K562 (cell line): ENCODE measurements at regions not wholly inside any gene's neighbourhood (a gene's known extent, or its start where the extent isn't known, plus 50 kb on each side); places are given as distances from the start of the nearest gene placed in this dataset.

Source experiments
- AFF4 ChIP-seq: sonication (generic); formaldehyde crosslinking; IDR thresholded peaks from 2 replicates; pipeline ENCODE4 v1.8.0; 2023; ENCODE audit warnings: mild to moderate bottlenecking, missing genetic modification reagents
- ARID4B ChIP-seq: sonication (generic); formaldehyde crosslinking; IDR thresholded peaks from 2 replicates; pipeline ENCODE4 v1.8.0; 2022; ENCODE audit warnings: mild to moderate bottlenecking, missing genetic modification reagents
- CBX8 ChIP-seq: fragments of 200-600 bp; sonication (generic); IDR thresholded peaks from 2 replicates; pipeline ENCODE4 v1.6.1; 2012; ENCODE audit warnings: borderline replicate concordance, mixed run types, low read depth, mild to moderate bottlenecking, moderate library complexity, mixed read lengths, low read length, control low read depth, inconsistent platforms; ENCODE audit not compliant: poor library complexity, severe bottlenecking; ENCODE audit errors: extremely low read depth
- ELK1 ChIP-seq: sonication (generic); formaldehyde crosslinking; IDR thresholded peaks from 2 replicates; pipeline ENCODE4 v1.8.1; 2022; ENCODE audit warnings: missing genetic modification reagents
- LCOR ChIP-seq: sonication (generic); formaldehyde crosslinking; IDR thresholded peaks from 2 replicates; pipeline ENCODE4 v1.8.0; 2022; ENCODE audit warnings: mild to moderate bottlenecking, missing genetic modification reagents
- MEF2A ChIP-seq: IDR thresholded peaks from 2 replicates; pipeline ENCODE4 v1.6.1; 2011; ENCODE audit warnings: low read depth, mild to moderate bottlenecking, low read length, moderate library complexity; ENCODE audit not compliant: control insufficient read depth
- NR2F6 ChIP-seq: fragments of 450-650 bp; formaldehyde crosslinking; IDR thresholded peaks from 2 replicates; pipeline ENCODE4 v1.4.0; 2020; ENCODE audit warnings: mild to moderate bottlenecking
- SFPQ ChIP-seq: fragments of 200-400 bp; formaldehyde crosslinking; IDR thresholded peaks from 2 replicates; pipeline ENCODE4 v1.6.1; 2017; ENCODE audit warnings: mild to moderate bottlenecking, low read depth, low read length, moderate library complexity
- SLC30A9 ChIP-seq: fragments of 250-450 bp; sonication (Bioruptor Pico); IDR thresholded peaks from 2 replicates; pipeline ENCODE4 v1.8.0; 2022; ENCODE audit warnings: mild to moderate bottlenecking, moderate library complexity
- TAL1 ChIP-seq: fragments of 450-650 bp; IDR thresholded peaks from 2 replicates; pipeline ENCODE4 v1.6.1; 2016; ENCODE audit warnings: mild to moderate bottlenecking
- ZKSCAN8 ChIP-seq: fragments of 200-800 bp; sonication (Bioruptor generic); IDR thresholded peaks from 2 replicates; pipeline ENCODE4 v1.6.1; 2016; ENCODE audit warnings: missing genetic modification characterization, missing compliant biosample characterization
- ZNF23 ChIP-seq: fragments of 250-450 bp; sonication (Bioruptor Pico); IDR thresholded peaks from 2 replicates; pipeline ENCODE4 v1.4.0; 2020; ENCODE audit warnings: mild to moderate bottlenecking
- ZNF511 ChIP-seq: sonication (generic); formaldehyde crosslinking; IDR thresholded peaks from 2 replicates; pipeline ENCODE4 v1.8.0; 2022; ENCODE audit warnings: mild to moderate bottlenecking, missing genetic modification reagents
- ZNF655 ChIP-seq: fragments of 250-450 bp; sonication (Bioruptor Pico); IDR thresholded peaks from 2 replicates; pipeline ENCODE4 v1.5.0; 2021

GRCh38 chr15:75112278-75112847, 89.0 kb downstream of the PPCDC start (continued):
- TF ChIP-seq ARID4B (CRISPR knock-in tag): no peak
- no peak for TF ChIP-seq LCOR
- TF ChIP-seq CBX8: no peak
- TF ChIP-seq AFF4 (CRISPR knock-in tag): no peak
- no peak; the same call in 1 of the 2 replicates for TF ChIP-seq ZKSCAN8 (CRISPR knock-in tag)
- TF ChIP-seq TAL1: peak; percentile 63
- no peak for TF ChIP-seq SFPQ
- TF ChIP-seq ELK1: no peak
- no peak for TF ChIP-seq ZNF511 (CRISPR knock-in tag)
- TF ChIP-seq ZNF655: no peak
- TF ChIP-seq SLC30A9 (CRISPR knock-in tag): no peak
- TF ChIP-seq NR2F6: no peak
- TF ChIP-seq ZNF23 (CRISPR knock-in tag): no peak
- TF ChIP-seq MEF2A: no peak
